HCT116 (cell line): ENCODE measurements at regions not wholly inside any gene's neighbourhood (a gene's known extent, or its start where the extent isn't known, plus 50 kb on each side); places are given as distances from the start of the nearest gene placed in this dataset.

ENCODE experiments used
- CEBPB ChIP-seq: IDR thresholded peaks from 2 replicates; pipeline ENCODE4 v1.6.1; 2012; ENCODE audit warnings: low read depth
- CTCF ChIP-seq, 3 experiments: fragments of 200-600 bp in 1 of 3; sonication (generic) in 1 of 3; IDR thresholded peaks in 2 of 3; conservative IDR thresholded peaks in 1 of 3; 2 replicates each; pipeline ENCODE4 v1.5.1; 2012 to 2017; ENCODE audit warnings: low read depth in 2 of 3, low read length in 2 of 3, antibody characterized with exemption in 1 of 3, borderline replicate concordance in 1 of 3, control low read depth in 1 of 3, mild to moderate bottlenecking in 1 of 3, mixed read lengths in 1 of 3, mixed run types in 1 of 3, moderate library complexity in 1 of 3; ENCODE audit not compliant: insufficient read depth in 1 of 3
- EZH2 ChIP-seq: fragments of 200-600 bp; sonication (generic); IDR thresholded peaks from 2 replicates; pipeline ENCODE4 v1.6.1; 2017; ENCODE audit warnings: antibody characterized with exemption, mixed run types
- POLR2A ChIP-seq: IDR thresholded peaks from 2 replicates; pipeline ENCODE4 v1.7.0; 2011; ENCODE audit warnings: borderline replicate concordance; ENCODE audit not compliant: insufficient read depth, insufficient read length; ENCODE audit errors: extremely low read depth
- POLR2AphosphoS5 ChIP-seq: IDR thresholded peaks from 2 replicates; pipeline ENCODE4 v1.6.1; 2011; ENCODE audit warnings: mild to moderate bottlenecking, low read depth, low read length, moderate library complexity
- REST ChIP-seq: IDR thresholded peaks from 2 replicates; pipeline ENCODE4 v1.6.1; 2012; ENCODE audit warnings: low read depth
- SP1 ChIP-seq: IDR thresholded peaks from 2 replicates; pipeline ENCODE4 v1.6.1; 2012; ENCODE audit warnings: low read depth
- TCF7L2 ChIP-seq: IDR thresholded peaks from 2 replicates; pipeline ENCODE4 v1.7.0; 2011; ENCODE audit warnings: borderline replicate concordance, inconsistent platforms; ENCODE audit not compliant: insufficient read depth, insufficient read length; ENCODE audit errors: extremely low read depth
- ZFX ChIP-seq: fragments of 450-650 bp; IDR thresholded peaks from 2 replicates; pipeline ENCODE4 v1.6.1; 2017
- ZNF274 ChIP-seq: fragments of 200-500 bp; sonication (Bioruptor generic); IDR thresholded peaks from 2 replicates; pipeline ENCODE4 v1.6.1; 2014; ENCODE audit warnings: mild to moderate bottlenecking, low read depth, low read length, inconsistent platforms
- TF ChIP-seq, protein P1 (sequence below): IDR thresholded peaks from 2 replicates; pipeline ENCODE4 v1.6.1; 2012
- TF ChIP-seq, protein P2 (sequence below): IDR thresholded peaks from 2 replicates; pipeline ENCODE4 v1.6.1; 2011; ENCODE audit warnings: mild to moderate bottlenecking, low read length, moderate library complexity; ENCODE audit not compliant: insufficient replicate concordance; ENCODE audit errors: extremely low read depth

- no peak for TF ChIP-seq EZH2
- no peak for TF ChIP-seq ZFX
- TF ChIP-seq TCF7L2, result no peak
- TF ChIP-seq SP1, result no peak
- TF ChIP-seq, protein P1, sequence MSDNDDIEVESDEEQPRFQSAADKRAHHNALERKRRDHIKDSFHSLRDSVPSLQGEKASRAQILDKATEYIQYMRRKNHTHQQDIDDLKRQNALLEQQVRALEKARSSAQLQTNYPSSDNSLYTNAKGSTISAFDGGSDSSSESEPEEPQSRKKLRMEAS, result no peak
- TF ChIP-seq CEBPB, result no peak
- no peak for TF ChIP-seq POLR2AphosphoS5
- no peak for TF ChIP-seq CTCF (IDR thresholded peaks at IDR 0.05 in 2 of 3, conservative IDR thresholded peaks at IDR 0.05 in 1 of 3; ENCODE audit: borderline replicate concordance in 1 of 3, insufficient read depth in 1 of 3, low read depth in 2 of 3, low read length in 2 of 3)
- no peak for TF ChIP-seq POLR2A
- TF ChIP-seq ZNF274, result no peak
- TF ChIP-seq, protein P2, sequence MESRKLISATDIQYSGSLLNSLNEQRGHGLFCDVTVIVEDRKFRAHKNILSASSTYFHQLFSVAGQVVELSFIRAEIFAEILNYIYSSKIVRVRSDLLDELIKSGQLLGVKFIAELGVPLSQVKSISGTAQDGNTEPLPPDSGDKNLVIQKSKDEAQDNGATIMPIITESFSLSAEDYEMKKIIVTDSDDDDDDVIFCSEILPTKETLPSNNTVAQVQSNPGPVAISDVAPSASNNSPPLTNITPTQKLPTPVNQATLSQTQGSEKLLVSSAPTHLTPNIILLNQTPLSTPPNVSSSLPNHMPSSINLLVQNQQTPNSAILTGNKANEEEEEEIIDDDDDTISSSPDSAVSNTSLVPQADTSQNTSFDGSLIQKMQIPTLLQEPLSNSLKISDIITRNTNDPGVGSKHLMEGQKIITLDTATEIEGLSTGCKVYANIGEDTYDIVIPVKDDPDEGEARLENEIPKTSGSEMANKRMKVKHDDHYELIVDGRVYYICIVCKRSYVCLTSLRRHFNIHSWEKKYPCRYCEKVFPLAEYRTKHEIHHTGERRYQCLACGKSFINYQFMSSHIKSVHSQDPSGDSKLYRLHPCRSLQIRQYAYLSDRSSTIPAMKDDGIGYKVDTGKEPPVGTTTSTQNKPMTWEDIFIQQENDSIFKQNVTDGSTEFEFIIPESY, result no peak
- no peak for TF ChIP-seq REST
Observed at GRCh38 chr3:118811236-118811732, 223.4 kb downstream of the IGSF11 start.
